ENCODE measurements at regions not wholly inside any gene's neighbourhood (a gene's known extent, or its start where the extent isn't known, plus 50 kb on each side); places are given as distances from the start of the nearest gene placed in this dataset.

DNA sequence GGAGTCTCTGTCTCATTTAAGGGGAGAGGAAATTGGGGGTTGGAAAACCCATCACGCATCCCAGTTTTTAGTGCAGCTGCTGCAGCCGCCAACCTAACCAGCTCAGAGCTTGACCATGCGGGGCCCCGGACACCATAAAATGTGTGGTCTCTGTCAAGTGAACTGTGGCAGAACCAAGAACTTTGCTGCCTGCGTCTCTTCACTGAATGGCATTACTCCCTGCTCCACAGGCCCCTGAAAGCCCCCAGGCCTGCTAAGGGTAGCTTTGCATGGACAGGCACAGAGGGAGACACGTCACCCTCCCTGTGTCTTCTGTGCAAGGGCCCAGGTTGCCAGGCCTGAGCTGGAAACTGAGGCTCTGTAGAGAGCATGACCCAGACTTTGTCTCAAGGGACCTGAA lies 144.6 kb upstream of the GPR26 start:
- DNase-seq (ENCODE audit: low read depth, low spot score), result no peak

DNA sequence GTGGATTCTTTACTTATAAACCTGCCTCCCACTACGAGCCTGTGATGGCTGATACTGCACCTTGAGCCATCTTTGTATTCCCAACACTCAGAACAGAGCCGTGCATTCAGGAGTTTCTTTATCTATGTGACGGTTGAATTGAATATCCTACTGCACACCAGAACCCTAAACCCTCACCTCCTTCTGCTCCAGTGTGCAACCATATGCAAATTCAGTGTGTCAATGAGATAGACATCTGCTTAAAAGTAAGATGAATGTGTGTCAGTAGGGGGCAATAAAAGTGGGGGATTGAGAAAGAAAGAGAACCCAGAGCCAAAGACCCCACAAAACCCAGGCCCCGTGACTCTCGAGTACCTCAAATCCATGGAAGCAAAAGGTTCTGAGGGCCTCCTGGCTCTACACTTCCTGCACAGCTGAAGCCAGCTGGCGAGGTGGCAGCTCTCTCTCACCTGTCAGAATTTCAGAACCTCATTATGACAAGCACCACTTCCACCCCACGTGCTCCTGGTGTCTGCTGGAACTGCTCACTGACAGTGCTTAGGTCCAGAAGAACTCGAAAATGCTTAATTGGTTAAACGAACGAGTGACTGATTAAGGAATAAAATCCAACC lies 143.3 kb upstream of the GPR26 start:
- DNase-seq (ENCODE audit: low read depth, low spot score), result no peak

DNA sequence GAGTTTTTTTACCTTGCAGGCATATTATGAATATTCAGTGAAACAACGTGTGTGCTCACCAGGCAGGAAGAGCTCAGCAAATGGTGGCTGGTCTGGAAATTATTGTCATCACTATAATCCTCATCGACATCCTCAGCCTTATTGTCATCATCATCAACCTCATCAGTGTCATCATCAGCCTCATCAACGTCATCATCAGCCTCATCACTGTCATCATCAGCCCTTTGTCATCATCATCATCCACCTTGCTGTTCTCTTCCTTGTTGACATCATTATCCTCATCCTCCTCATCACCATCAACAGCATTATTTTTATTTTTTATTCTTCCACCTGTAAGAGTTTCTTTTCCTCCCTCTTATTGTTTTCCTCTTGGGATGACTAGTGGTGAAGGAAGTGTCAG lies 142.3 kb upstream of the GPR26 start:
- no peak for DNase-seq (ENCODE audit: low read depth, low spot score)

DNA sequence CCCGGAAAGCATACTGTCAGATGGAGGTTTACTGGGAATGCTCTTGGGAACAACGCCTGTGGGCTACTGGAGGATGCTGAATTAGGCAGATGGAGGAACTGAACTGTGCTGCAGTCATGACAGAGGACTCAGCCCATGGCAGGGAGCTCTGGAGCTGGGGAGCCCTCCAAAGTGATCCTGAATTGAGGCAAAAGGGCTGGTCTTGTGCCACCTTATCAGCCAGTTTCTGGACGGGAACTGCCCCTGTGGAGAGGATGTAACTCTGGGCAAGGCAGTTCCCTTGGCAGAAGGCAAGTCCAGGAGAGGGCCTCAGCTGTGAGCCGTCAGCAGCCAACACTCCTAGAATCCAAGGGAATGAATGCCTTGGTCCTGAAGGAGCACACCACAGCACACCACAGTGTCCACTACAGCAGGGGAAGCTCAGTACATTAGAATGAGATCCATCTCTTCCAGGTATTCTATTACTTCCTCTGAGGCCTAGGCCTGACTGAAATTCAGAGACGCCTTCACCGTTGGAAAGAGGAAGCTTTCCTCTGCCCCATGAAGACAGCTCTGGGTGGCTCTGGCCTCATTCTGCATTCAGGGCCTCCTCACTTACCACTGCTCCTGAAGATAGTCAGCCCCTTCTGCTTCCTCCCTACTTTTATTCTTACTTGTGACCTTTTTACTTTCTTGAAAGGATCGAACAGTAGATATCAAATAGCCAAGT lies 139.6 kb upstream of the GPR26 start:
- DNase-seq (ENCODE audit: low read depth, low spot score), result no peak

DNA sequence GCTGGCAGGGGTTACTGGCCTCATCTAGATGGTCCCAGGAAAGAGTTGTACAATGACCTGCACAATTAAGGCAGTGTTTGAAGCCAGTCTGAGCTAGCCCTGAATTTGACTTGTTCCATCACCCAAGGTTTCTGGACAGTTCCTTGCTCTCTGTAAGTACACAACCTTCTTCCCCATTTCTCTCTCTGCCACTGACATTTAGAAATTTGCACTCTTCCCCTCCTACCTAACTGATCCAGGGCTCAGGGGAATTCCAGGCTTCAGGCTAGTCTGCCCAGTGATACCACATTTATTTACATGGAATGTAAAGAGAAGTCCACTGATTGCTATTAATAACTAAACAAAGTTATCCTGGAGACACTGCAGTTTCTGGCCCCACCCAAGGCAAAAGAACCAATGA lies 139.0 kb upstream of the GPR26 start:
- no peak for DNase-seq (ENCODE audit: low read depth, low spot score)

DNA sequence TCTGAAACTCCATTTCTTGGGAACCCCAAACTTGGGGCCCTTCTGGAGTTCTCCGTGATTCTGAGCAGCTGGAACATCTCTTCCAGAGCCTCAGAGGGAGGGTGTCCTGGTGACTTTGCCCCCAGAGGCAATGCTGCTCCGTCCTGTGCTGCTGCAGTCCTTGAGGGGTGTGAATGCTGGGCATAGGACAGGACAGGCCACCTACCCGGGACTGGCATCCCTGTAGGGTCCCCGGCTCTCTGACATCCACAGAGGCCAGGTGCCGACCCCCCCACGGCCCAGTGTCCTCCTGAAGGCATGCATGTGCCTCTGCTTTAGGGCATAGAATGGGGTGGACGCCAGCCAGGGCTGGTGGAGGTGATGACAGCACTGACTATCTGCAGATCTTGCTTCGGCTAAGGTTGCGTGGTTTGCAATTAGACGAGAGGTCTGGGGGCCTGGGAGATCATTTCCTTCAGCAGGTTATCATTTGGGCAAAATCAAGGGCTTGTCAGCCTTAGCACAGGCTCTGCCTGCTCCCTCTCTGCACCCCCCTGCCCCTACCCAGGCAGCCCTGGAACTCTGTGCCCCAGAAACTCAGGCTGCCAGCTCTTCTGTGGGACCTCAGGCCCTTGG lies 136.9 kb upstream of the GPR26 start:
- DNase-seq (ENCODE audit: low read depth, low spot score), result no peak

DNA sequence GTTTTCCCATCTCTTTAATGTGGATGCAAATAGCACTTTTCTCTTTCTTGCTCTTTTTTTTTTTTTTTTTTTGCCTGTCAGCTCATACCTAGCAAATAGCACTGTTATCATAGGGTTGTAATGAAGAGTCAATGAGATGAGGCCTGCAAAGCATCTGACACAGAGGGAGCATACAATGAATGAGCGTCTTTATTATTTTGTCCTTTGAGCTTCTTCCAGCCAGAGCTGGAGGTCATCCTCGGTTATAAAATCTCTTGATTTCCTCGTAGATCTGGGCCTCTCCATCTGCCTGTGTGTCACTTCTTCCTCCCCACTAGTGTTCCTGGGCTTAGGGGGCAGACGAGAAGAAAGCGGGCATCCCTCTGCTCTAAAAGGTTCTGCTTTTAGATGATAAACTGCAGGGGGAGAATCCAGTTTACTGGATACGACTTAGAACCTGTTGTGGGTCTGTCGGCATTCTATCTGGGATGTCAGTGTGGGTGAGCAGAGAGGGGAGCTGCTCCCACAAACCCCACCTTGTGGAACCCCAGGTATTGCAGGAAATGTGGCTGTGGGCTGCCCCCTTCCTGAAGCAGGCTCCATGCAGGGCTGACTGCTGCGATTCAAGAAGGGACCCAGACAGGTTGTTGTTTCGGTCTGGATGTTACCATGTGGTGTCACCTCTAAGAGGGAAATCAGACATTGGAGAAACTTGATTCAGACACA lies 135.8 kb upstream of the GPR26 start:
- DNase-seq (ENCODE audit: low read depth, low spot score), result no peak

DNA sequence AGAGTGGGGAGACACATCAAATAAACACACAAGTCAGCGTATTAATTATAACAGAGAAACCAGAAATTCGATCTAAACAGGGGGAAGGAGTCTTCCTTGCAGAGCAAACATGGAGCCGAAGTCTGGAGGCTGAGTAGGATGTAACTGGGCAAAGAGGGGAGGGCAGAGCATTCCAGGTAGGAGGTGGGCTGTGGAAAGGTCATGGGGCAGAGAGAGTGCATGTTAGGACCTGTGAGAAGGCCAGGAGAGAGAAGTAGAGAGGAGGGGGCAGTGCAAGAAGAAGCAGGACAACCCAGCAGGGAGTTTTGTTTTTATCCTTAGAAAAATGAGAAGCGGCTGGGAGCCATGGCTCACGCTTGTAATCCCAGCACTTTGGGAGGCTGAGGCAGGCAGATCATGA lies 130.8 kb upstream of the GPR26 start:
- no peak for DNase-seq (ENCODE audit: low read depth, low spot score)

DNA sequence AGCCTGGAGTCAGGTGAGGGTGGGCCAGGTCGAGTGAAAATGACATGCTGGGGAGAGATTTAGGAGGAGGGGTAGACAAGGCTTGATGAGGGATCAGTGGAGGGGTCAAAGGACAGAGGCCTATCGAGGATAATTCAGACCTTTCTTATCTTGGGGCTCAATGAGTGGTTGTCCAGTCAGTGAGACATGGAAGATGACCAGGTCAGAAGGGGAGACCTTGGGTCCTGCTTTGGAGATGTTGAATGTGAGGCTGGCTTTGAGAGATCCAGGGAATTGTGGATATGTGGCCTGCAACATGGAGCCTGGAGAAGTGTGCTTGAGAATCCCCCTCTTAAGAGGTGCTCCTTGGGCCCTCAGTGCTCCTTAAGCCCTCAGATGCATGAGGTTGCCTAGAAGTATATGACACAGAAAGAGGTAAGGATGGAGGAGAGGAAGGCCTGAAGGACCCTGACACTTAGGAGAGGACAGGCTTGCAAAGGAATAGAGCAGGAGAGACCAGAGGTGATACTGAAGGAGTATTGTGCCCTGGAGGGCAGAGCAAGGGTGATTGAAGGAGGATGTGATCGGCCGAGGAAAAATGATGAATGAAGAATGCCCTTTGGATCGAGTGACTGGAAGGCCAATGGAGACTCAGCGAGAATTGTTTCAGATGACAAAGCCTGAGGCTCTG lies 129.8 kb upstream of the GPR26 start:
- no peak for DNase-seq (ENCODE audit: low read depth, low spot score)

DNA sequence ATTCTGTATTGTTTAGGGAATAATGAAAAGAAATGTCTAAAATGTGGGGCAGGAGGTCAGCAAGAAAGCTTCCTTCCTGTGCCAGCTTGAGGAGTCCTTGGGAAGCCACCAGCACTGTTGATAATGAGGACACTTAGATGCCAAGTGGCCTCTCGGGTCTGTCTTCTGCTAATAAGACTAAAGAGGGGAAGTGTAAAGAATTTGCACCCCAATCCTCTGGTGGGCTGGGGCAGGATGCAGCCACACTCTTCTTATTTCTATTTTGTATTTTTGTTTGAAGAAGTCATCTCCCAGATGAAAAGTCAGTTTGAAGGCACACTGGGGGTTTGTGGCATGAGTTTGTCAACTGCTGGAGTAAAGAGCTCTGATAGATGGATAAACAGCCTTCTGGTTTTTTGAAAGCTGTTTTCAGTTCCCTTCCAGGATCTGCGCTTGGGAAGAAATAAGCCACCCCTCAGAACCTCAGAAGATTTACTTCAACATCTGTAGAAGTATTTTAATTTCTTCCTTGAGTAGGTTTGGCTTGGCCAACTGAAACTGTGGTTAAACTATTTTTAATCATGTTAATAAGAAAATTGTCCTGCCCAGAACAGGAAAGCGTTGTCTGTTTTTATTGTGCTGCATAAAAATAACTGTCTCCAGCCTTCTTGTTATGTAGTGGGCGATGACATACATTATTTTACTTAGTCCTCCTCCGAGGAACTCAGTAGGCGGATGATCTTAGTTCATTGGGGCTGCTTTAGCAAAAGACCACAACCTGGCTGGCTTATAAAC lies 128.8 kb upstream of the GPR26 start:
- DNase-seq (ENCODE audit: low read depth, low spot score), result no peak

DNA sequence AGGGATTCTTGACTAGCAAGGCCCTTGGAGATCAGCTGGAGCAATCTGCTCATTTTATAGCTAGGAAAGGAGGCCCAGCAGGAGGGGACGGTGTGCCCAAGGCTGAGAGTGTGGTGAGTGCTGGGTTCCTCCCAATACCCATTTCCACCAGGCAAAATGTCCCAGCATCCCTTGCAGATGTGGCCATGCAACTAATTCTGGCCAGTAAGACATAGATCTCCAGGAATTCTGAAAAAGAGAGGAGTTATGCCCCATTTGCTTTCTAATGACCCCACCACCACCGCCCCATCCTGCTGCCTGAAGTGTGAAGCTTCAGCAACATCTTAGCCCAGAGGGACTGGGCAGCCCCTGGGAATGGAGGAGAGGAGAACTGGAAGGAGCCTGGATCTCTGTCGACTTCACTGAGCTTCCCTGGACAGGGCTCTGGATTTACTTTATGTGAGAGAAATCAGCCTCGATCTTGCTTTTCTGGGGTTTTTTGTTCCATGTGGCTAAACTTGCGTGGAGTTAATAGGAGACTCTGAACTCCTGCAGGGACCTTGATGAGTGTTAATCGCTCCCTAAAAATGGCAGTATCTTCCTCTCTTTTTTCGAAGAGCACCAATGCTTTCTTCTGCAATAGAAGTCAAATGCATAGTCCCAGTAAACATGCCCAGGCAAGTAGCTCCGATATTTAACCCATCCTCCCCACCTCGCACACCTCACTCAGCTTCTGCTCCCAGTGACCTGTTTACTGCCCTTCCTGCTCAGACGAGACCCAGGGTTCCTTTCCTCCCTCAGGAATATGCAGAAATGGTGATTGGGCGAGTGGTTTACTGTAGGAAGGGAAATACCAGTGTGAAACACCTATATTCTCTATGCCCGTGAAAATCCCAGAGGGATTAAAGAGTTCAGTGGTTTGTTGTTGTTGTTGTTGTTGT lies 127.5 kb upstream of the GPR26 start:
- DNase-seq (ENCODE audit: low read depth, low spot score), result no peak

DNA sequence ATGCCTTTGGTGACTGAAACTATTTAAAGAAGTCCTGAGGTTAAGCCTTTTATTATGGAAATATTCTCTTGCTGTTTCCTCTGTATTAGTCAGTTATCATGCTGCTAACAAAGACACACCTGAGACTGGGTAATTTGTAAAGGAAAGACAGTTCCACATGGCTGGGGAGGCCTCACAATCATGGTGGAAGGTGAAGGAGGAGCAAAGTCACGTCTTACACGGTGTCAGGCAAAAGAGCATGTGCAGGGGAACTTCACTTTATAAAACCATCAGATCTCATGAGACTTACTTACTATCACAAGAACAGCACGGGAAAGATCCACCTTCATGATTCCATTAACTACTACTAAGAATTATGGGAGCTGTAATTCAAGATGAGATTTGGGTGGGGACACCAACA lies 121.2 kb upstream of the GPR26 start:
- DNase-seq (ENCODE audit: low read depth, low spot score), result no peak

DNA sequence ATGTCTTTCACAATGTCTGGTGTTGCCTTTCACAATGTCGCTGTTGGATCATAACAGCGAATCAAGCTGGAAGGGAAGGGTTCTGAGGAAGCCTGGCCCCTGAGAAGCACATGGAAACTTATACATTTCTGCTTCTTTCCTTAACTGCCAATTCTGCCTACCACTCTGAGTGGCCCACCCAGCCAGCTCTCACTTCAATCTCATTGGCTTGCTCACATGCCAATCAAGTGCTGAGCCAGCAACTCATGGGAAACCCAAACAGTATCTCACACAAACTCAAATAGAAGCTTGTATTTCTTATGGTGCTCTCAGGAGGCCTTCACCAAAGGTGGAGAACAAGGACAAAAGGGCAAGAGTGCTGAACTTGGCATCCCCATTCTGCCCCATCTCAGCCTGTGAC lies 117.4 kb upstream of the GPR26 start:
- DNase-seq (ENCODE audit: low read depth, low spot score), result no peak

DNA sequence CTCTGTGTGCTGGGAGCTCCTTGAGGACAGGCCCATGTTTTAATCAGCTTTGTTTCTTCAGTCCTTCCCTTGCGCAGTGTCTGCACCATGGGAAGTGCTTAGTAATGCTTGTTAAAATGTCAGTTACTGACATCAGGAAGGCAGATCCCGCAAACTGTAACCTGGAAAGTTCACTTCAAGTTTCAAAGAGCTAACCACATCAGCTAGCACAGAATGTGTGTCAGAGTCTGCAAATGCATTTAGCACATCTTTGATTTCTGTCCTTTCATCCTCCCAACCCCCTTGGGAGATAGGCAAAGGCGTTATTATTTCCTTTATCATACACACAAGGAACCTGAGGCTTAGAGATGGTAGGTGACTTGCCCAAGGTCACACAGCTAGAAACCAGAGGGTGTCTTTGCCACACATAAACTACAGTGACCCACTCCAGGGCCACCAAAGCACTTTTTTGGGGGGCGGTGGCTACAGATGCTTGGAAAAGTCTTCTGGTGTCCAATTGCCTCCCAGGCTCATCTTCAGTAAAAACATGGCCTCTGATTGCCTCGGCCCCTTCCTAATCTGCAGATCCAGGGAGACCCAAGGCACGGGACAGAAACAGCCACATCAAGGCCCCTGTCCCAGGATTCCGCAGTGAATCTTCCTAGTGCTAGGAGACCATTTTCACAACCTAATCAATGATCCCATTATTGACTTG lies 116.2 kb upstream of the GPR26 start:
- DNase-seq (ENCODE audit: low read depth, low spot score), result no peak

DNA sequence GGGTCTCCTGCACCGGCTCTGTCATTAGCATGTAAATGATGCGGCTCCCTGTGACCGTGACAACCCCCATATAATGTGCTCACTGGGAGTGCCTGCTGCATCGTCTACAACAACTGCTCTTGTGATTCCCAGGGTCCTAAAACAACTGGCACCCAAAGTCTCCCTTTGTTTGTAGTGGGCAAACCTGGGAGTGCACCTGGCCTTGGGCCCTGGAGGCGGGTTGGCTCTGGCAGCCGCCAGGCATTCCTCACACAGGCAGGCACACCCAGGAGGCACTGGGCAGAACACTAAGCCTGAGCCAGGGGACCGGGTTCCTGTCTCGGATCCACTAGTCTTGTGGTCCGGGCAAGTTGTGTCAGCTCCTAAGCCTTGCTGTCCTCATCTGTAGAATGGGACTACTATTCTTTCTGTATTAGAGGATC lies 115.5 kb upstream of the GPR26 start:
- no peak for DNase-seq (ENCODE audit: low read depth, low spot score)

DNA sequence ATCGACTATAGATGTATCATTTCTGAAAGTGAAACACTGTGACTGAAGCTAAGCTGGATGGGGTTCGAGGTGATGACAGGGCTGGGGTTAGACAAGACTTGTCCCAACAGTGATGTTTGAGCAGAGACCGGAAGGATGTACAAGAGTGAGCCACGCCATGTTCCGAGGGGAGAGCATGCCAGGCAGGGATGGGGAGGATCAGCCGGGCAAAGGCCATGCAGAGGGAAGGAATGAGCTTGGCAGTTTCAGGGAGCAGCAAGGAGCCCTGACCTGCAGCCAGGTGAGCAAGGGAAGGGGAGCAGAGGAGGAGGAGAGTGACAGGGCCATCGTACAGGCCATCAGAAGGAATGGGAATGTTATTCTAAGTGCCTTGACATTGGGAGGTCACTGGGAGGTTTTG lies 114.9 kb upstream of the GPR26 start:
- DNase-seq (ENCODE audit: low read depth, low spot score), result no peak

DNA sequence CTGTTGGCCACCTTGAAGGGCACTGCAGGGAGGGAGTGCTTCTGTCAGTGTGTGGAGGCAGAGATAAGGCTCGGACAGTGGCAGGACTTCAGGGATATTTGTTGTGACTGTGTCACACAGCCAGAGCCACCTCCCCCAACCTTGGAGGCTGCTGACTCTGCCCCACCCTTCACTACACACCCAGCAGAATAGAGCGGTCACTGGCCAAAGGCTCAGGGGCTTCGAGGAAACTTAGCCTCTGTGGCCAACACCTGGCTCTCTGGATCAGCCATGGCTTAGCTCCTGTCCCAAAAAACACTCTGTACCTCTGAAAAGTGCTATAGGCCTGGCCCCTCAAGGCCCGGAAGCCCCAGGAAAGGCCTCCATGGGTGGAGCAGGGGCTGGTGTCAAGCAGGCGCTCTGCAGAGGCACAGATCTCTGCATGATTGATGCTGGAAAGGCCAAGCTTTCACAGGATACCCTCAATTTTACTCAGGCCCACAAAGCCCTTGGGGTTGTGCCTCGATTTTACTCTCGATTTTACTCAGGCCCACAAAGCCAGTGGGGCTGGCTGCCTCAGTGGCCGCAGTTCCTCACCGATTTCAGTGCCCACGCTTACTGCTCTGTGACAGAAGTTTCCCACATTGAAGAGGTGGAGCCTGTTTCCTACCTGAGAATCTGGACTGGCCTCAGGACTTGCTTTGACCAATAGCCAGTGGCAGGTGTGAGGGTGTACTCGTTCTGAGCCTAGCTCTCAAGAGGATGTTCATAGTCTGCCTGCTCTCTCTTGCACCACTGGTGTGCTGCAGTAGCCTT lies 113.2 kb upstream of the GPR26 start:
- no peak for DNase-seq (ENCODE audit: low read depth, low spot score)

DNA sequence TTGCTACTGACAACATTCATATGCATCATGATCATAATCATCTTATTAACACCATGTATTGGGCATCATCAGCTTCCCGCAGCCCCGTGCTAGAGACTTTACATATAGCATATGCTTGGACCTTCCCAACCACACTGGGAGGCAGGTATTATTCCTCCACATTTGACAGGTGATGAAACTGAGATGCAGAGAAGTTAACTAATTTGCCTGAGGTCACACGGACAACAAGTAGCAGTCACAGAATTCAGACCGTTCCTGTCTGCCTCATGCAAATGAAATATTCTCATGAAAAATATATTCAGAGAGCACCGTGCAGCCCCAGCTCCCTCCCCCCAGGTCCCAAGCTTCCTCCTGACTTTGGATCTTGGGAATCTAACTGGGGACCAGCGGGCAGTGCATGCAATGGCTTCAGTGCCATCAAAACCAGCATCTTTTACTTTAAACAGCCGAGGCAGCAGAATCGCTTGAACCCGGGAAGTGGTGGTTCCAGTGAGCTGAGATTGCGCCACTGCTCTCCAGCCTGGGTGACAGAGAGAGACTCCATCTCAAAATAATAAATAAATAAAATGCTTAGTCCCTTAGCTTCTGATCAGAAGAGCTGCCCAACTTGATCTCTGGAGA lies 112.2 kb upstream of the GPR26 start:
- DNase-seq (ENCODE audit: low read depth, low spot score), result no peak

Measured in pulmonary artery endothelial cell (primary cell).